HEK293 (cell line): ENCODE measurements at regions not wholly inside any gene's neighbourhood (a gene's known extent, or its start where the extent isn't known, plus 50 kb on each side); places are given as distances from the start of the nearest gene placed in this dataset.

Experiments
- CTCF ChIP-seq: fragments of 450-650 bp; formaldehyde crosslinking; IDR thresholded peaks from 2 replicates; pipeline ENCODE4 v1.5.1; 2016; ENCODE audit warnings: missing biosample characterization, missing genetic modification characterization
- ZBTB1 ChIP-seq: fragments of 450-650 bp; formaldehyde crosslinking; IDR thresholded peaks from 2 replicates; pipeline ENCODE4 v1.5.1; 2016; ENCODE audit warnings: missing biosample characterization, missing genetic modification characterization
- ZNF174 ChIP-seq: fragments of 450-650 bp; formaldehyde crosslinking; IDR thresholded peaks from 2 replicates; pipeline ENCODE4 v1.5.0; 2017; ENCODE audit warnings: missing biosample characterization, mild to moderate bottlenecking, missing genetic modification characterization
- ZNF239 ChIP-seq: fragments of 450-650 bp; formaldehyde crosslinking; IDR thresholded peaks from 2 replicates; pipeline ENCODE4 v1.5.1; 2016; ENCODE audit warnings: missing biosample characterization, missing genetic modification characterization
- ZNF24 ChIP-seq: fragments of 450-650 bp; formaldehyde crosslinking; IDR thresholded peaks from 2 replicates; pipeline ENCODE4 v1.5.1; 2016; ENCODE audit warnings: missing biosample characterization, missing genetic modification characterization
- ZNF274 ChIP-seq, 2 experiments: fragments of 200-500 bp in 1 of 2; fragments of 450-650 bp in 1 of 2; sonication (Bioruptor generic) in 1 of 2; formaldehyde crosslinking in 1 of 2; IDR thresholded peaks; 2 replicates each; pipeline versions ENCODE4 v1.5.1 to v1.6.1; 2014 to 2016; ENCODE audit warnings: borderline replicate concordance in 1 of 2, inconsistent platforms in 1 of 2, low read length in 1 of 2, missing biosample characterization in 1 of 2, missing genetic modification characterization in 1 of 2
- TF ChIP-seq, protein P1 (sequence below): fragments of 450-650 bp; formaldehyde crosslinking; IDR thresholded peaks from 2 replicates; pipeline ENCODE4 v1.5.1; 2016; ENCODE audit warnings: missing biosample characterization, missing genetic modification characterization, borderline replicate concordance

DNA sequence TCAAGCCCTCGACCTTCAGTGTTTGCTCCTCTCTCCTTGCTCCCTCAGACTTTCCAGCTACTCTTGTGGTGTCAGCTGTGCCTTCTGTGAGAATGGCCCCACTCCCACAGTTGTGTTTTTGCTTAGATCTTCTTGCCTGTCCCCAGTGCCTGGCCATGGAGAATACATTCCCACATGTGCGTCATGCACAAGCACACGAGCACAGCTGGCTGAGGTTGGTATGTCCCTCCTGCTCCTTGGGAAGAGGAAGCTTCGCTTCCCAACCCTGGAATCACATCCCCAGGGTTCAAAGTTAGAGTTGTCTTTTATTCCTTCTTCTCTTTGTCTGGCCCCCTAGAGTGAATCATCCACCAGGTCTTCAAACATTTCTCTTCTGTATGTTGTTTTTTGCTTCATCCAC is 518.6 kb downstream of the CCDC171 start:
- TF ChIP-seq CTCF (tag by site-specific recombination) (no peak), ZNF274 (IDR thresholded peaks at IDR 0.05; ENCODE audit: low read length) (no peak), ZNF274 (tag by site-specific recombination; IDR thresholded peaks at IDR 0.05; ENCODE audit: borderline replicate concordance) (no peak), ZNF174 (no peak), ZNF239 (tag by site-specific recombination) (no peak), ZNF24 (no peak), ZBTB1 (tag by site-specific recombination) (no peak)
- TF ChIP-seq, protein P1, sequence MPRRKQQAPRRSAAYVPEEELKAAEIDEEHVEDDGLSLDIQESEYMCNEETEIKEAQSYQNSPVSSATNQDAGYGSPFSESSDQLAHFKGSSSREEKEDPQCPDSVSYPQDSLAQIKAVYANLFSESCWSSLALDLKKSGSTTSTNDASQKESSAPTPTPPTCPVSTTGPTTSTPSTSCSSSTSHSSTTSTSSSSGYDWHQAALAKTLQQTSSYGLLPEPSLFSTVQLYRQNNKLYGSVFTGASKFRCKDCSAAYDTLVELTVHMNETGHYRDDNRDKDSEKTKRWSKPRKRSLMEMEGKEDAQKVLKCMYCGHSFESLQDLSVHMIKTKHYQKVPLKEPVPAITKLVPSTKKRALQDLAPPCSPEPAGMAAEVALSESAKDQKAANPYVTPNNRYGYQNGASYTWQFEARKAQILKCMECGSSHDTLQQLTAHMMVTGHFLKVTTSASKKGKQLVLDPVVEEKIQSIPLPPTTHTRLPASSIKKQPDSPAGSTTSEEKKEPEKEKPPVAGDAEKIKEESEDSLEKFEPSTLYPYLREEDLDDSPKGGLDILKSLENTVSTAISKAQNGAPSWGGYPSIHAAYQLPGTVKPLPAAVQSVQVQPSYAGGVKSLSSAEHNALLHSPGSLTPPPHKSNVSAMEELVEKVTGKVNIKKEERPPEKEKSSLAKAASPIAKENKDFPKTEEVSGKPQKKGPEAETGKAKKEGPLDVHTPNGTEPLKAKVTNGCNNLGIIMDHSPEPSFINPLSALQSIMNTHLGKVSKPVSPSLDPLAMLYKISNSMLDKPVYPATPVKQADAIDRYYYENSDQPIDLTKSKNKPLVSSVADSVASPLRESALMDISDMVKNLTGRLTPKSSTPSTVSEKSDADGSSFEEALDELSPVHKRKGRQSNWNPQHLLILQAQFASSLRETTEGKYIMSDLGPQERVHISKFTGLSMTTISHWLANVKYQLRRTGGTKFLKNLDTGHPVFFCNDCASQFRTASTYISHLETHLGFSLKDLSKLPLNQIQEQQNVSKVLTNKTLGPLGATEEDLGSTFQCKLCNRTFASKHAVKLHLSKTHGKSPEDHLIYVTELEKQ (tag by site-specific recombination): no peak
